Mammary epithelial cell (primary cell): ENCODE measurements at regions not wholly inside any gene's neighbourhood (a gene's known extent, or its start where the extent isn't known, plus 50 kb on each side); places are given as distances from the start of the nearest gene placed in this dataset.

Source experiments
- EZH2 ChIP-seq: IDR thresholded peaks from 2 replicates; pipeline ENCODE4 v1.6.1; 2012; ENCODE audit warnings: low read length, inconsistent platforms, borderline replicate concordance
- TF ChIP-seq, protein P1 (sequence below), 2 donors: IDR thresholded peaks in 1 of 2; conservative IDR thresholded peaks in 1 of 2; 2 replicates each; pipeline ENCODE4 v1.5.1; 2011 to 2012; ENCODE audit warnings: inconsistent platforms in 2 of 2, low read length in 2 of 2, mild to moderate bottlenecking in 2 of 2, control low read depth in 1 of 2, low read depth in 1 of 2; ENCODE audit not compliant: insufficient read depth in 1 of 2; ENCODE audit errors: extremely low read depth in 1 of 2

DNA sequence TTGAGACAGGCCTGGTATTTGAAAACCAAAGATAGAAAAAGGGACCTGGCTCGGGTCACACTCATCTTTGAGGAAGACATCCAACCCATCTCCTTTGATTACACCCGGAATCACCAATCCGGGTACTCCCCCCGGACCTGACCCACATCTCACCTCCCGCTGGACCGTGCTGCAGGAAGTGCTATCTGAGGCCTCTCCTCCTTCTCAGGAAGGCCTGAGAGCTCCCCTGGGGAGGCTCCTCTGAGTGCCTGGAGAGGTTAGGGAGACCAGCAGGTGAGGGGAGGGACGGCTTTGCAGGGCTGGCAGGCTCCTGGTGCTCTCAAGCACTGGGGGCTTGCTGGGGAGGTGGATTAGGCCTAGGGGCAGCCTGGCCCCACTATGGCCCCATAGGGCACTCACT, 170.9 kb downstream of the ACKR3 start:
- TF ChIP-seq, protein P1, sequence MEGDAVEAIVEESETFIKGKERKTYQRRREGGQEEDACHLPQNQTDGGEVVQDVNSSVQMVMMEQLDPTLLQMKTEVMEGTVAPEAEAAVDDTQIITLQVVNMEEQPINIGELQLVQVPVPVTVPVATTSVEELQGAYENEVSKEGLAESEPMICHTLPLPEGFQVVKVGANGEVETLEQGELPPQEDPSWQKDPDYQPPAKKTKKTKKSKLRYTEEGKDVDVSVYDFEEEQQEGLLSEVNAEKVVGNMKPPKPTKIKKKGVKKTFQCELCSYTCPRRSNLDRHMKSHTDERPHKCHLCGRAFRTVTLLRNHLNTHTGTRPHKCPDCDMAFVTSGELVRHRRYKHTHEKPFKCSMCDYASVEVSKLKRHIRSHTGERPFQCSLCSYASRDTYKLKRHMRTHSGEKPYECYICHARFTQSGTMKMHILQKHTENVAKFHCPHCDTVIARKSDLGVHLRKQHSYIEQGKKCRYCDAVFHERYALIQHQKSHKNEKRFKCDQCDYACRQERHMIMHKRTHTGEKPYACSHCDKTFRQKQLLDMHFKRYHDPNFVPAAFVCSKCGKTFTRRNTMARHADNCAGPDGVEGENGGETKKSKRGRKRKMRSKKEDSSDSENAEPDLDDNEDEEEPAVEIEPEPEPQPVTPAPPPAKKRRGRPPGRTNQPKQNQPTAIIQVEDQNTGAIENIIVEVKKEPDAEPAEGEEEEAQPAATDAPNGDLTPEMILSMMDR (conservative IDR thresholded peaks at IDR 0.05 in 1 of 2, IDR thresholded peaks at IDR 0.05 in 1 of 2; ENCODE audit: extremely low read depth in 1 of 2, insufficient read depth in 1 of 2, low read depth in 1 of 2, low read length in 2 of 2): no peak
- TF ChIP-seq EZH2: no peak
